SK-MEL-5 (cell line): ENCODE measurements at regions not wholly inside any gene's neighbourhood (a gene's known extent, or its start where the extent isn't known, plus 50 kb on each side); places are given as distances from the start of the nearest gene placed in this dataset.
"Not testable (repeated sequence)": the region's sequence is repeated elsewhere in the genome, so short reads cannot be mapped to it uniquely, and the experiment has no call there.

Experiments
- DNase-seq: peaks from one replicate; pipeline ENCODE4 v3.0.0-alpha.2; 2016; ENCODE audit warnings: low read depth, low spot score
- in situ Hi-C: cut with HindIII; loops from 2 replicates; pipeline ENCODE4 v1.10.0; 2016; ENCODE audit warnings: low sequenced_read_pairs, high pct_unique_total_duplicates, low pct_unique_long_range_greater_than_20kb

DNA sequence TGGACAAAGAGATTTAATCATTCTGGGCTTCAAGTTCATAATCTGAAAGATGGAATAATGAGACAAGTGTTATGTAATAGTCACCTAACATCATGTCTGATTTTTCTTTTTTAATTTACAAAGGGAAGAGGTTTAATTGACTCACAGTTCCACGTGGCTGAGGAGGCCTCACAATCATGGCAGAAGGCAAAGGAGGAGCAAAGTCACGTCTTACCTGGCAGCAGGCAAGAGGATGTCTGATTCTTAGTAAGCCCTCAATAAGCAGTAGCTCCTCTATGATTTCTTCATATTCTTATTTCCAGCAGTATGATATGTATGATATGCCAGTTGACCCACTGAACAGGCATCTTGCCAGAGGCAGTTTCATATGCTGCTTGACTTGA is 152.7 kb downstream of the S1PR1 start:
- in situ Hi-C loops, result no loop called here
- DNase-seq, result no peak

DNA sequence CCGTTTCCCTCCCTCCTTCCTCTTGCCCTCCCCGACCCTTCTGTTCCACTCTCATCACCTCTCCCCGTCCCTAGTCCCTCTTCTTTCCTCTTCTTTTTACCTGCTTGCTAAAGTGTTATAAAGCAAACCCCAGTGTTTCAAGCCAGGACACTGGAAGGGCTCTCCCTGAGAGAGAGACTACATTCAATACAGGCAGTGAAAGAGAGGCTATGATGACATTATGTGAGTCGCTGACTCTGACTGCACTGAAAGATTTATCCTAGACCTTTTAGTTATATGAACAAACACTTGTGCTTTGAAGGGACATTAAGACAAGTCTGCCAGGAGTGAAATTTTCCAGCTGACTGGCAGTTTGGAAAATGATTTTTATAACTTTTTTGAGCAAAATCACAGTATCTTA is 155.7 kb downstream of the S1PR1 start:
- no peak for DNase-seq
- in situ Hi-C loops, result no loop called here

DNA sequence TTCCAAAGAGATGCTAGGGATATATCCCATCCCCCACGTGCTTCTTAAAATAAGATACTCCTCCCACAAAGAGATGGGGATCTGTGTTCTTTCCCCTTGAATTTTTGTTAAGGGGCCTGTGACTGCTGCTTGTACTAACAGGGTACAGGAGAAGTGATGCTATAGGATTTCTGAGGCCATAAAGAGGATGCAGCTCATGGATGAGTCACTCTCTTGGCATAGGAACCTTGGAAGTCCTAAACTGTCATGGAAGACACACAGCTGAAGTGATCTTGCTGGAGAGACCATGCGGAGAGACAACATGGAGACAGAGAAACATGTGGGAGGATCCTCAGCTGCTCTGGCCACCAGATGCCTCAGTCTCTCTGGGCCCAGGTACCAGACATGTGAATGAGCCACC is 157.2 kb downstream of the S1PR1 start:
- in situ Hi-C loops, result no loop called here
- no peak for DNase-seq

DNA sequence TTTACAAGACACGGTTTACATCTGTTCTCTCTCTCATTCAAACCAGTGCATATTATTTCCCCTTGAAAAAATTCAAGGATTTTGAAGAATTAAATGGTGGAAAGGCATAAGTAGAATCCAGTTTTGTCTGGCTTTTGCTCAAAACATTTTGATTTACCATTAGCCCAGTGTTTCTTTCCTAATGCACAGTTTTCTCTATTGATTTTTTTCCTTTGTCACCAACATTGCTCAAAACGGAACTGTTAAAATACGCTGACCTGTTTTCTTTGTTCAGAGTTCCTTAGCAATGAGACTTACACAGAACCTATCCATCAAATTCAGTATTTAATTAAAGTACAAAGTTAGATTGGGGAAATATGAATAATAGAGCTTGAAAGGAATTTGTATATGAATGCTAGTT is 162.4 kb downstream of the S1PR1 start:
- in situ Hi-C loops, result no loop called here

DNA sequence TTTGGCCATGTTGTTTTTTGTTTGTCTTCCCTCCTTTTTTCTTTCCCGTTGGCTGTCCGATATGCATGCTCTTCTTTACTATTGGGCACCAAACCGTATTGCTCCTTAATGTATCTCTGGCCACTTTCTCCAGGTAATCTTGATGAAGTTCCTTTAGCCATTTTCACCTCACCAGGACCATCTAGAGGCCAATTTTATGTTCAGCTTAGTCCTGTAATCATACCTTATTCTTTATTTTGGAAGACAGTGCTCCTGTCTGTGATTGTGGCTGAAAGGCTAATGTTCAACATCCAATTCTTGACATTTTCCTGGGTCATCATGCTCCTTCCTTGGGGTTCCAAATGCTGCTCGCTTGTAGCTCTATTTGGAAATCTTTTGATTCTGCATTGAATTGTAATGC is 169.5 kb downstream of the S1PR1 start:
- in situ Hi-C loops, result no loop called here

More for the DNA sequence above, 162.4 kb downstream of the S1PR1 start:
- no peak for DNase-seq

DNA sequence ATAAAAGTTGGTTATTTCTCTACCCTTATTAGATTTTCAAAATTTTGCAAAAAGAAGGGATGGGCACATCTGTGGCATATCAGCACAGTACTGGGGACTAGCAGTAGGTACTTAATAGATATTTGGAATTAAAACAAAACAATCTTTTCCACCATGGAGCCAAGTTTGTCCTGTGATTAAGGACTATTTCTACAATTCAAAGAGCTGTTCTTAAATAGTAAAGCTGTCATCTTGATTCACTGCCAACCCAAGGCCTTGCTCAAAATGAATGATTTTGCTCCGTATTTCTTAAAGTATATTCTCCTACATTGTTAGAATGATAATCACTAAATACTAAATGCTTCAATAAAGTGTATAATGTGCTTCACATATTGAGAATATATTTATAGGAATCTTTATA is 169.9 kb downstream of the S1PR1 start:
- in situ Hi-C loops, result no loop called here
- no peak for DNase-seq

More for the DNA sequence above, 169.5 kb downstream of the S1PR1 start:
- DNase-seq, result no peak

DNA sequence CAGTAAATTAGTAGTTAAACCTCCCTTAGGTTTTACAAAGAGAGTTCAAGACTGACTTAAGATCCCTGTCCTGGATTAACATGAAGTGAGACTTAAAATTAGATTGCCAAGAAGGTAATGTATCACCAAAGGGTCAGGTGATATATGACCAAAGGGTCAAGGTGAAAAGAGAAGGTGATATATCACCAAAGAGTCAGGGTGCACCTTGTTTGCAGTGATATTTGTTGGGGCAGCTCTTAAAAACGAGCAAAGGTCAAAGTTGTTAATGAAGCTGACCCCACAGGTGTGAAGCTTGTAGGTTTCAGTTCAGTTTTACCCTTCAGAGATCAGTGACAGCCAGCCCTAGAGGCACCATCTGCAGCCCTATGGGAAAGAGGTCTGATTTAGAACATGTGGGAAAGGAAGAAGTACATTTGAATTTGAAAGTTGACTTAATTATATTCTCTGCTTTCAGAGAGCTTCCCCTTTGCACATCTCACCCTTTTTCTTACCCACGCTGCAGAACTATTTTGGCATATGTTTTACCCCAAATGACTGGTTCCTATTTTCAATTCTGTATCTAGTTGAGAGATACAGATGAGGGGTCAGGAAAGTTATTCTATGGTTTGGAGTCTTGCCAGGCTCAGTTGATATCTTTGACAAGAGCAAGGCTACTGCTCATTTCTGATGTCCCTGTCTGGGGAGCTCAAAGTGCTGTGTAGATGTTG is 170.8 kb downstream of the S1PR1 start:
- no peak for DNase-seq
- in situ Hi-C loops, result no loop called here

DNA sequence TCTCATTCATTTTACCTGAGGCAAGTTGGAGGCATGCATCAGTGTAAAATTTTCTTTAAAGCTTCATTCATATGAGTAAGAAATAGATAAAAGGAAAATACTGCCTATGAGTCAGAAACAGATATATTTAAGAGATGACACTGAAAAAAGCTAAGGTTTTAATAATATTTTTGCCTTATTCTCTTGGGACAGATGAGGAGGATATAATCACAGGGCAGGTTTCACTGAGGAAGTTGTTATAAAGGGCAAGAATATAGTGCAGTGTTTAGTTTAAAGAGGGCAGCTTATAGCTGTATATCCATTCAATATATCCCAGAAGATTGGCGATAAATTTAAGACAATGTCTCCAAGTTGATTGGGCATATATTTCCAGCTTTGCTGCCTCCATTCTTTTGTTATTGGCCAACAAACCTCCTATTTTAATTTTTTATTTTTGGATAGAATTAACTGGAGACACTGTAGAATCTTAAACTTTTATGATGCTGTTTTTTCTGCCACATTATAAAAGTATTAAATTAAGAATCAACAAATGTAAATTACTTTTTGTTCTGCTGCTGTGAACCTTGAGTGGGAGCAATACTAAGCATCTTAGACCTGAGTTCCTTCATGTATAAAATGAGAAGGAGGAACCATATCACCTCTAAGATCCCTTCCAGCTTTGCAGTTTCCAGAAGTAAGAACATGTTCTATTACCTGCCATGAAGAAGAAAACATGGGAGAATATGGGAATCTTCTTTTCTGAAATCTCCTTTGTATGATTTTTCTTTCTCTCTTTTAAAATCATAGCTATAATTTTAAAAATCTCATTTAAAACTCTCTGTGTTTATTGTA is 171.6 kb downstream of the S1PR1 start:
- in situ Hi-C loops, result no loop called here
- DNase-seq, result no peak

DNA sequence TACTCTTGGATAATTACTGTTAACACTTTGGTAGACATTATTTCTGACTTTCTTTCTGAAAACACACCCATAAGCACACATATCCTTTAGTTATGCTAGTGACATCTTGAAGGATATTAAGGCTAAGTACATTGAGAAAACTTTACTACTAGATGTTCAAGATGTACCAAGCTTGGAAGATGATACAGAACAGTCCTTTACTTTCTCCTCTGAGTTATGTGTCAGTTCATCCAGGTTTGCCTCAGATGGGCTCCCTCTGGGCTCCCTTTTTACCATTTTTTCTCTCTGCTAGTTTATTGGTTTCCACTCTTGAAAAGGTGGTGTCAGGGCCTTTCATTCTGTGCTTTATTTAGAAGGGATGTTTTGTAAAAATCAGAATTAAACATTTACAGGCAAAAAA is 172.3 kb downstream of the S1PR1 start:
- in situ Hi-C loops, result no loop called here

DNA sequence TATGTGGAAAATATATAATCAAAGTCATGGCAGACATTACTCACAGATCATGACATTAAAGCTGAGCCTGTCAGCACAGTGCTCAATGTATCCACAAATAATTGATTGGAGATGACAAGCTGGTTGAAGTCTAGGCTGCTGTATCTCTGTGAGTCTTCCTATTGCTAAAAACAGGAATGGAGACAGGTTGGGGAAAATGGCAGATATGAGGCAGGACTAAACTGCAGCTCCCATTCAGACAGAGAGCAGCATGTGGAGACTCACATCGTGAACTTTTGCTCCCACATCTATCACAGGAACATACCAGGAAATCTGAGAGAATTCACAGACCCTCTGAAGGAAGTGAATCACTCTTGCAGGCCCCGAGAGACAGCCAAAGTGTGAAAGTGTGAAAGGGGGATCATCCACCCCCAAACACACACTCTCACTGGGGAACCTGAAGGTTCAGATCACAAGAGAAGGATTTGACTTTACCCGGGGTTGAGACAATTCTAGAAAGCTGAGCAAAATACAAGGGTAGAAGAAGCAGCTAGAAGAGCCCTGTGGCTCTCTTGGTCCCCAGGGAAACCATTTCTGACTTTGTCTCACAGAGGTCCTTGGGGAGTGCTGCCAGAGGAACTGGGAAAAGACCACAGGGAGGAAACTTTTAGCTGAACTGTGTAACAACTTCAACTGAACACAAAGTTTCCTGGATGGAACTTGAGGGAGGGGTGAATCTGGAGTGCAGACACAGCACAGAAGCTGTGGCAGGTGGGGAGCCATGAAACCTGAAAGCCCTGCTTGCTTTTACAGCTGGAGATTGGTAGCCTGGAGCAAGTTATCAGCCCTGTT is 173.4 kb downstream of the S1PR1 start:
- DNase-seq, result no peak
- in situ Hi-C loops, result no loop called here

More for the DNA sequence above, 172.3 kb downstream of the S1PR1 start:
- no peak for DNase-seq

DNA sequence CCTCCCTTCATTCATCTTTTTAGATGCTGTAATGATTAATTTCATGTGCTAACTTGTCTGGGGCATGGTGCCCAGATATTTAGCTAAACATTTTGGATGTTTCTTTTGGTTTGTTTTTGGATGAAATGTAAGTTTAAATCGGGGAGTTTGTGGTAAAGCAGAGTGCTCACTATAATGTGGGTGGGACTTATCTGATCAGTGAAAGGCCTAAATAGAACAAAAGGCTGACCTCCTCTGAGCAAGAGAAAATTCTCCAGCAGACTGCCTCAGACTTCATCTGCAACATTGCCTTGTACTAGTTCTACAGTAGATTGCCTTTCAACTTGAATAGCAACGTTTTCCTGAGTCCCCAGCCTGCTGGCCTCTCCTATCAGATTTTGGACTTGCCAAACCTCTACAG is 183.6 kb downstream of the S1PR1 start:
- DNase-seq, result no peak
- in situ Hi-C loops, result no loop called here

DNA sequence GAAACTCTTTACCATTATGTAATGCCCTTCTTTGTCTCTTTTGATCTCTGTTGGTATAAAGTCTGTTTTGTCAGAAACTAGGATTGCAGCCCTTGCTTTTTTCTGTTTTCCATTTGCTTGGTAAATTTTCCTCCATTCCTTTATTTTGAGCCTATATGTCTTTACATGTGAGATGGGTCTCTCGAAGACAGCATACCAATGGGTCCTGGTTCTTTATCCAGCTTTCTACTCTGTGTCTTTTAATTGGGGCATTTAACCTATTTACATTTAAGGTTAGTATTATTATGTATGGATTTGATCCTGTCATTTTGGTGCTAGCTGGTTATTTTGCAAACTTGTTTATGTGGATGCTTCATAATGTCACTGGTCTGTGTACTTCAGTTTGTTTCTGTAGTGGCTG is 191.3 kb downstream of the S1PR1 start:
- DNase-seq, in situ Hi-C loops: not testable (repeated sequence)

DNA sequence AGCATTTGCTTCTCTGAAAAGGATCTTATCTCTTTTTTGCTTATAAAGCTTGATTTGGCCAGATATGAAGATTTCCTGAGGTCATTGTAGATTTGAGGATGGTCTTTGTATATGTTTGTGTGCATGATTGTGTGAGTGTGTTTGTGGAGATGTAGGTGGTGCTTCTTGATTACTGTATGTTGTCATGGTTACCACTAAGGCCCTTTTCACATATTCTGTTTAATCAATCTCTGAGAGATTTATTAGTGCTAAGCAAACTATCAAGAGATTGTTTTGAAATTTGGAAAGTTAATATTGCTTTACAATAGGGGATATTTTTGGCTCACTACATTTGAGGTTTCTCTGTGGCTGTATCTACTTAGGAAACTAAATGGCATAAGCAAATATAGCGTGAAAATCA is 191.7 kb downstream of the S1PR1 start:
- in situ Hi-C loops, result no loop called here
- DNase-seq, result no peak

DNA sequence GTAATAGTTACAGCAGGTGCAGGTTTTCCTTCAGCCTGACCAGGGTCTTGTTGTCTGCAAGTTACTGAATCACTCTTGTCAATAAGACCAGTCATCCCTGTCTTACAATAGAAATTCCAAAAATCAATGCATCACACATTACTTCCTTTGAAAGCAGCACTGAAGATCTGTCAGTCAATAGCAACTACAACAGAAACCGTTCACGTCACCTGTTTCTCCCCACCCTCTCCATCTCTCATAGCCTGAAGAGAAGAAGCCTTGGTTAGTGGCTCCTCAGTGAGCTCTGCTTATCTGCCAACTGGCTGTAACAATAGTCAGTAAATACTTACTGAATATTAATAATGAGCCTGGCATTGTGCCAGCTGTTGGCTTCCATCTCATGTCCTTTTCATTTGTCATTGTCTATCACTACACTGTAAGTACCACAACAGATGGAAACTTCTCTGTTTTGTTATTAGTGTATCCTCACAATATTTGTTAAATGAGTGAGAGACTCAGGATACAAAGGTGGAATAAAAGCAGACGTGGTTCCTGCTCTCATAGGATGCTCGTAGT is 195.2 kb downstream of the S1PR1 start:
- no peak for DNase-seq
- in situ Hi-C loops, result no loop called here

DNA sequence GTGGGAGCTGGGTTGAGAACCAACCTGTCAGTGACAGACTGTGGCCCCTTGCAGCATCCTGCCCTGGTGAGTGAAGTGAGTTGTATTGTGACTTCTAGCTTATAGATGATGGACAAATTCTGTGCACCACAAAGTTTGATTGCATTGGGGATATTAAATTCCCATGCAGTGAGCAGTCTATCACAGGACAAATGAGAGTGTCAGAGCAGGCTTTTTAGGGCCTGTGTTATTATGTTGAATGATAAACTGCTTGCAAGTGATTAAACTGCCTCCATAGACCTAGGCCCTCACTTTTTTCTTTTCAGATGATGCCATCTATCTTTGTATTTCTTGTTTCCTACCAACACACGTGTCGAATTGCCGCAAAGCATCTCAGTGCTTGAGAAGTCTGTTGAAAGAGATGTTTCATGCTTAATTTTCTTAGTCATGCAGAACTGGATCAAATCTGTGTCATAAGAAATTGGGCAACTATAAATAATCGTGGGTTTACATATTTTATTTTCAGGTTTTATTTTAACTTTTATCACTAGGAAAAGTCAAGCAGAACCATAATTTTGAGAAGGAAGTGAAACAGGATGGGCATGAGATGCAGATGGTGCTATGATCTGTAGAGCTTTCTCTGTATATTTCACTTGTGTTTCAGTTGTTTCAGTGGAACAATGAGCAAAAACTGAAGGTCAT is 199.2 kb downstream of the S1PR1 start:
- no peak for DNase-seq
- in situ Hi-C loops, result no loop called here

DNA sequence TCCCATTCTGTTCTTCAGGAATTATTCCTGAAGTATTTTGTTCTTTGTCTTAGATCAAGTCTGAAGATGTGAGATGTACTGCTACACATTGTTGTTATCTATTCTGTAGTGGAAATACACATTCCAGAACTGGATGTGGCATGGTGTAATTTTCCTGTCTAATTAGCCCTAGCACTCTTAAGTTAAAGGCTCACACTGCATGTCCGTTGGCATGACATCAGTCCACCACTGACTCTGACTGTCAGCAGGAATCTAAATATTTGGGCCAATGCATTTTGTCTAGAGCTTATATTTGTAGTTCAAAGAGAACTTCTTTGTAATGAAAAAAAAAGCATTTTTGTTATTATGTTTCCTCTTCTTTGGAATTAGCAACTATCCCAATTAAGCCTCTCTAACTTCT is 201.0 kb downstream of the S1PR1 start:
- in situ Hi-C loops, result no loop called here
- no peak for DNase-seq

DNA sequence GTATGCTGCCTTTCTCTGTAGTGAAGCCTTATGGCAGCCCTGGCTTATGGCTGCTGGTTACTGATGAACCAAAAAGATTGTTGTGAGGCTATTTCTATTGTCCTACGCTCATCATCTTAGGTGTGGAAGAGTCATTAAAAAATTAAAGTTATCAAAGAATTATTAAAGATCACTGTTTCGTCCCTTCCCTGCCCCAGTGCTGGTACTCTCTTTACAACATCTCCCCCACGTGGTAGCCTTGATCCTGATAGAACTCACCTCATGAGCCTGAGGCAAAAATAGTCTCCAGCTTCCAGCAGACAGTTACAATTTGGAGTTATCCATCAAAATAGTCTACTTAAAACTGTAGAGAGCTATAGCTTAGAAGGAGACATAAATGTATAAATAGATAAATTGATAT is 201.5 kb downstream of the S1PR1 start:
- in situ Hi-C loops, result no loop called here

DNA sequence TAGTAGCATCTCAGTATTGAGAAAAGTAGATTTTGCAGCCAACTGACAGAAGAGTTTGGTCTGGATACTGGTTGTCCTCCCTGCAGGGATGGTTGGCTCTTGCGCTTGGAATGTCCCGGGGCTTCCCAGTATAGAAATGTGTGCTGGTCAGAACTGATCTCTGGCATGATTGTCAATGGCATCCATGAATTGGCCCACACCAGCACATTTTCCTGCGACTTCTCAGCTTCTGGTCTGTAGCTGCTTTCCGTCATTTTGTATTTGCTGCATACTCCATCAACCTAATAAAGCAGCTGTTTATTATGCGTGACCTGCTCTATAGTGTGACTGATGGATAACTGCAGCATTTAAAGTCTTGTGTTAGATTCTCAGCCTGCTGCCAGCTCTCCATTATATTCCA is 203.7 kb downstream of the S1PR1 start:
- DNase-seq, result no peak
- in situ Hi-C loops, result no loop called here

More for the DNA sequence above, 201.5 kb downstream of the S1PR1 start:
- DNase-seq, result no peak
